ENCODE measurements at regions not wholly inside any gene's neighbourhood (a gene's known extent, or its start where the extent isn't known, plus 50 kb on each side); places are given as distances from the start of the nearest gene placed in this dataset.

DNA sequence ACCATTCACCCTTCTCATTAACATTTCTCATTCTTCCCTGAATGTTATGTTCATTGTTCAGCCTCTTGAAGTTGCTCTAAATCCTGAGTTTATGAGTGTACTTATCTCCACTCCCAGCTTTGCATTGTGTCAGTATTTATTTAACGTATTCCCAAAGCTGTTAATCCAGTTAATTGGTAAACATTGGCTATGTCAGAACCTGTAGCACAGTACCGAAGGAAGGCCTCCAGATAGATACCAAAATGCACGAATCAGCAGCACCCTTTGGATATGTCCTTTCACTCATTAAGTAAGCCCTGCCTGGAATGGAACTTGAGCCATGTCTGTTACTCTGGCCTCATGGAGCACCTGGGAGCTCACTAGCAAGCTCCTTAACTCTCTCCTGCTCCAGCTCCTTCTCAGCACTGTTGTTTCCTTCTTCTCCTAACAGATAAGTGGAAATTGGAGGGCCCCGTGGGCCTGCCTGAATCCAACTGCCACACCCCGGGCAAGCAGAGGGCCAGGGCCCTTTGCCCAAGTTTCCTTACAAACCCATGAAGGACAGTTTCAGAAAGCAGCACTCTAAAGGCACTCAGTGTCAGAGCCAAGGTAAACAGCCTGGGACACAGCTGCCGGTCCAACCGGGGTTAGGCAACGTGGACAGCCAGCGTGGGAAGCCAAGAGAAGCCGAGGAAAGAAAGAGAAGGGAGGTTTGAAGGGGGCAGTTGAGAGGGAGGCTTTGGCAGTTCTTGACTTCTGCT lies 155.0 kb upstream of the SERP2 start:
- POLR2A ChIA-PET: no interaction called here
- H3K4me3 ChIP-seq (ENCODE audit: low read depth, low read length): no peak overlapping the region
- TF ChIP-seq, protein P1, sequence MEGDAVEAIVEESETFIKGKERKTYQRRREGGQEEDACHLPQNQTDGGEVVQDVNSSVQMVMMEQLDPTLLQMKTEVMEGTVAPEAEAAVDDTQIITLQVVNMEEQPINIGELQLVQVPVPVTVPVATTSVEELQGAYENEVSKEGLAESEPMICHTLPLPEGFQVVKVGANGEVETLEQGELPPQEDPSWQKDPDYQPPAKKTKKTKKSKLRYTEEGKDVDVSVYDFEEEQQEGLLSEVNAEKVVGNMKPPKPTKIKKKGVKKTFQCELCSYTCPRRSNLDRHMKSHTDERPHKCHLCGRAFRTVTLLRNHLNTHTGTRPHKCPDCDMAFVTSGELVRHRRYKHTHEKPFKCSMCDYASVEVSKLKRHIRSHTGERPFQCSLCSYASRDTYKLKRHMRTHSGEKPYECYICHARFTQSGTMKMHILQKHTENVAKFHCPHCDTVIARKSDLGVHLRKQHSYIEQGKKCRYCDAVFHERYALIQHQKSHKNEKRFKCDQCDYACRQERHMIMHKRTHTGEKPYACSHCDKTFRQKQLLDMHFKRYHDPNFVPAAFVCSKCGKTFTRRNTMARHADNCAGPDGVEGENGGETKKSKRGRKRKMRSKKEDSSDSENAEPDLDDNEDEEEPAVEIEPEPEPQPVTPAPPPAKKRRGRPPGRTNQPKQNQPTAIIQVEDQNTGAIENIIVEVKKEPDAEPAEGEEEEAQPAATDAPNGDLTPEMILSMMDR (IDR thresholded peaks at IDR 0.05; ENCODE audit: insufficient read depth, low read length, missing control alignments): no peak
- no peak for DNase-seq (ENCODE audit: low read depth, low spot score)
- CTCF ChIA-PET: interaction anchor here (0.7 to 1.6 kb wide), 2 partner anchors 16 to 215 kb away, joined by 3 read pairs; no protein-coding TSS in a partner anchor

GRCh38 chr13:44219577-44220548 lies 153.8 kb upstream of the SERP2 start:
- ChIA-PET CTCF (interaction anchor here (1.0 kb wide), 1 partner anchor 28 kb away, joined by 3 read pairs; no protein-coding TSS in a partner anchor), POLR2A (no interaction called here)
- no peak overlapping the region for H3K4me3 ChIP-seq (ENCODE audit: low read depth, low read length)
- TF ChIP-seq, protein P1 (IDR thresholded peaks at IDR 0.05; ENCODE audit: insufficient read depth, low read length, missing control alignments): no peak
- no peak for DNase-seq (ENCODE audit: low read depth, low spot score)

DNA sequence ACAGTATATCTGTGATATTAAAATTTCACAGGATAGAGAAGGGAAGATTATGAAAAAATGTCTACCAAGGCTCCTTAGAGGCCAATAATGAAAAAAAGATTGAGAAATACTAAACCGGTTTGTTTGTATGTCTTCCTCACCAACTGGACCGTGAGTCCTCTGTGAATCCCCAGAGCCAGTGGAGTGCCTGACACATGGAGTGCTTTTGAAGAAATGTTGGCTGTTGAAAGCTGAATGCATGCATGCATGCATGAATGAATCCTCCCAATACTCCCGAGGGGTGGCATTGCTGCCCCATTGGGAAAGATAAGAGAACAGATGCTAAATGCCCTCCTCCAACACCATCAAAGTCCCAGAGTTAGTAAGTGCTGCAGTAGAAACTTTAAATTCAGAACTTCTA lies 152.7 kb upstream of the SERP2 start:
- ChIA-PET CTCF (no interaction called here), POLR2A (no interaction called here)
- TF ChIP-seq, protein P1 (IDR thresholded peaks at IDR 0.05; ENCODE audit: insufficient read depth, low read length, missing control alignments): no peak
- no peak overlapping the region for H3K4me3 ChIP-seq (ENCODE audit: low read depth, low read length)
- no peak for DNase-seq (ENCODE audit: low read depth, low spot score)

- DNase-seq (ENCODE audit: low read depth, low spot score): no peak
- POLR2A ChIA-PET: no interaction called here
- H3K4me3 ChIP-seq (ENCODE audit: low read depth, low read length): no peak overlapping the region
- TF ChIP-seq, protein P1 (IDR thresholded peaks at IDR 0.05; ENCODE audit: insufficient read depth, low read length, missing control alignments): no peak
- CTCF ChIA-PET: no interaction called here
Measured at GRCh38 chr13:44221657-44222056, 152.0 kb upstream of the SERP2 start.

- no peak for DNase-seq (ENCODE audit: low read depth, low spot score)
- CTCF ChIA-PET: interaction anchor here (1.3 to 2.0 kb wide), 2 partner anchors 14 to 214 kb away, joined by 5 to 8 read pairs; no protein-coding TSS in a partner anchor
- POLR2A ChIA-PET: no interaction called here
- no peak overlapping the region for H3K4me3 ChIP-seq (ENCODE audit: low read depth, low read length)
- TF ChIP-seq, protein P1 (IDR thresholded peaks at IDR 0.05; ENCODE audit: insufficient read depth, low read length, missing control alignments): no peak
Measured at GRCh38 chr13:44223770-44224444, 149.7 kb upstream of the SERP2 start.

Measured in AG04449 (cell line).